Kasumi-1 (cell line): ENCODE measurements at regions not wholly inside any gene's neighbourhood (a gene's known extent, or its start where the extent isn't known, plus 50 kb on each side); places are given as distances from the start of the nearest gene placed in this dataset.
"Not testable (repeated sequence)": the region's sequence is repeated elsewhere in the genome, so short reads cannot be mapped to it uniquely, and the experiment has no call there.

ENCODE experiments used
- DNase-seq, 2 experiments: peaks; one replicate each; lab custom pipeline; 2025; lab: John Stamatoyannopoulos, UW

DNA sequence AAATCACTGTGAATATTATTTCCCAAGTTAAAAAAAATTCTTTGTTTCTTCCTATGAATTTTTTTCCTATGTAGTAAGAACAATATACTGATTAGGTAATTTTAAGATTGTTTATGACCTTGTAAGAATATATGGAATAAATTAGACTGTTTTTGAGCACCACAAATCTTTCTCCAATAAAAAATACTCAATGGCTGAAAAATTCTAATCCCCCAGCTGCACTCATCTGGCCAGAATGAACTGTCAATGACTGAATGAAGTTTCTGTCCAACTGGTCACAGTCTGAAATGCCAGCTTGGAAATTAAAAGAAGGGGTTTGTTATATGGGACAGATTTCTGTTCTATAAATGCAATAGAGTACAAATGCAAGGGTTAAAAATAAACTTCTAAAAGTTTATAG lies 569.5 kb upstream of the SEMA6A start:
- DNase-seq: no peak

DNA sequence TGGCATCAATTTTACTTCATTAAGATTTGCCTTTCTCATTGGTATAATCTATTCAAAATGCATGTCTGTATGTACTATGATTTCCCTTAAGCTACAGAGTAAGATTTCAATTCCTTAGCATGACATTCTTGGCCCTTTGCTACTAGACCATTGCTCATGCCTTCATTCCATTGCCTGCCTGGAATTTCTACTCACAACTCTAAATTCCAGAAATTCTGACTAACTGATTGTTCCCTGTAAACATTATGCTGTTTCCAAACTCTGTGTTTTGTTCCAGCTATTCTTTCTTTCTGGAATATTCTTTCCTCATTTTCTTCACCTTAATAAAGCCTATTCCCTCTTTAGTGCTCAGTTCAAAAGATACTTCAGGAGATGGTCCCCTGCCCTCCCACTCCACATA lies 568.8 kb upstream of the SEMA6A start:
- no peak for DNase-seq

DNA sequence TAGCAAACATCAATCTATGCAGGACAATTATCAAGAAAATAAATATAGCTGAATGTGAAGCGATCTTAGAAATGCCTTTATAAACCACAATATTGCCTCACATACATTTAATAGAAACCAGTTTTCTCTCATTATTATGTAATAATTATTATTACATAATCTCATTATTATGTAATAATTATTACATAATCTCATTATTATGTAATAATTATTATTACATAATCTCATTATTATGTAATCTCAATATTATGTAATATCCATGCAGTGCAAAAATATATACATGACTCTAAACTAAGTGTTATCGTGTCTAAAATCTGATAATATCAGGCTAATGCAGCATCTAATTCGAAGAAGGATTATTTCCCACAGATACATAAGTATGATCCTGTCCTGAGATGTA lies 563.9 kb upstream of the SEMA6A start:
- DNase-seq: no peak

DNA sequence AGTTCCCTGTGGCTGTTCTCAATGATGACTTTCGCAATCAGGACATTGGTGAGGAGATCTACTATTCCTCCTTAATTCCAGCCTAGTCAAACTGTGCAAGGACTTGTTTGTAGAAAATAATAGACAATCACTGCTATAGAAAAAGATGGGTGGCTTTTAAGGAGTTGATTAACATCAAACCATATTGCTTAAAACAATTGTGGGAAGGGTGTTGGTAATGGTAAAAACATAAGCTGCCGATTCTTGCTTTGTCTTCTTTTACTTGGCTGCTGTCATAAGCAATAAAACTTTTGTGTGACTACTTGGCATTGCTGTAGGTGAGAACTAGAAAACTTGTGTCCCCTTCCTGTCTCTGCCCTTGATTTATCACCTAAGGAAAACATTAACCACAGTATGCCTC lies 561.2 kb upstream of the SEMA6A start:
- no peak for DNase-seq

DNA sequence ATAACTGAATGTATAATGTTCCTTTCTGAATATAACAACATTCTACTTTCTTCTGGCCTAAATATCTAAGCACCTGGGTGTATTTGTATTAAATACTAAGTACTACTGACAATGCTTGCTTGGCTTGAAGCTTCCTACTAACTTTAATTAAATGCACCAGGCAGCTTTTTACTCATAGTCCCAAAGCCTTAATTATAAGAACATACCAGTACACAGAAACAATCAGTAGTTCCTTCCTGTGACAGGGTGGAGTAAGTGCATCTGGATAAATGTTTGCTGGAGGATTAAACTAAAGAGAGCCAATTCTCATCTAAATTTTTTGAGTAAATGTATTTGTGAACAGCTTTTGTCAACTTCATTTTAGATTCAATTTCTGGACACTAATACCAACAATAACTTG lies 558.6 kb upstream of the SEMA6A start:
- no peak for DNase-seq

DNA sequence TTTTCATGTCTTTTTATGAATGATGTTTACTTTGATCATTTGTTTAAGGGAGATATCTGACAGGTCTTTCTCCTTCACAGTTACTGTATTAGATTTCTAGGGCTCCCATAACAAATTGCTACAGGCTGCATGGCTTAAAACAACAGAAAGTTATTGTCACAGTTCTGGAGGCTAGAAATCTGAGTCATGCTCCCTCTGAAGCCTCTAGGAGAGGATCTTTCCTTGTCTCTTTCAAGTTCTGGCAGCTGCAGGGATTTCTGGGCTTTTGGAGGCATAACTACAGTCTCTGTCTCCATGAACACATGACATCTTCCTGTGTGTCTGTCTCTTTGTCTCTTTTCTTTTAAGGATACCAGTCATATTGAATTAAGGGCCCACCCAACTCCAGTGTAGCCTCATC lies 557.3 kb upstream of the SEMA6A start:
- DNase-seq: no peak

DNA sequence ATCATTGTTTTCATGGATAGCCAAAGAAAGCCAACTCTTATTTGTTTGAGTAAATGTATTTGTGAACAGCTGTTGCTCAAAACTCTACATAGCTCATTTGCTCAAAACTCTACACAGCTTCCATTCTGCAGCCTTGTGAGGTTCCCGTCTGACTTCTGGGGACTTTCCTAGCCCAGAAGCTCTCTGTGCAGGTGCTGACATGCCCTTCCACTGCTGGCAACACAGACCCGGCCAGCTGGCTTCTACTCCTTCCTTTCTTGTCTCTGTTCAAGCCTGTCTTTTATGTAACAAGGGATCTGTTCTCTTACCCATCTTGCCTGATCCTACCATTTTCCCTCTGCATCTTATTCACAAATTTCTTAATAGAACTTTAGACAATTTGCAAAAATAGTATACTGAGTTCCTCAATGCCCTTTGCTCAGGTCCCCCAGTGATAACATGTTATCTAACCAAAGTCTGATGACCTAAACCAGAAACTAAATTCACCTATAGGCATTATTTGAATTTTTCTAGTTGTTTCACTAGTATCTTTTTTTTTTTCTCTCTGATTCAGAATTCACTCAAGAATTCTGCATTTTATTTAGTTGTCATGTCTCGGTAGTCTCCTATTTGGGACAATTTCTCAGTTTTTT lies 556.5 kb upstream of the SEMA6A start:
- no peak for DNase-seq

DNA sequence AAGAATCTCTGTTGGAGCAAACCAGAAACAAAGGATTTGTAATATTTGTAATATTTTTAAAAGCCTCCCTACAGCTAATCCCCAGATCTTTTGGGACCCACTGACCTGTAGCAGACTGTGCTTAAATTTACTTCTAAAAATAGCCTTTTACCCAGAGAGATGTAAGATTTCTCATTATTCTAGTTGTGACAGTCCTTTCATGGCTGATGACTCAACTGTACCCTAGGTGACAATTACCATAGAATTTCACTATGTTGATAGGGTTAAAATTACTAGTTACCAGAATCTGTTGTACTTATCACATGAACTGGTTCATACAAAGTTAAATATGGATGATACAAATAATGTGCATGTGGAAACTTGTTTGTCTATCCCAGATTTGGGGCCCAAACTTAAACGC lies 543.9 kb upstream of the SEMA6A start:
- no peak for DNase-seq

DNA sequence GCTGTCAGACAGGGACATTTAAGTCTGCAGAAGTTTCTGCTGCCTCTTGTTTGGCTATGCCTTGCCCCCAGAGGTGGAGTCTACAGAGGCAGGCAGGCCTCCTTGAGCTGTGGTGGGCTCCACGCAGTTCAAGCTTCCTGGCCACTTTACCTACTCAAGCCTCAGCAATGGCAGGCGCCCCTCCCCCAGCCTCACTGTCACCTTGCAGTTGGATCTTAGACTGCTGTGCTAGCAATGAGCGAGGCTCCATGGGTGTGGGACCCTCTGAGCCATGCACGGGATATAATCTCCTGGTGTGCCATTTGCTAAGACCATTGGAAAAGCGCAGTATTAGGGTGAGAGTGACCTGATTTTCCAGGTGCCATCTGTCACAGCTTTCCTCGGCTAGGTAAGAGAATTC lies 542.7 kb upstream of the SEMA6A start:
- not testable (repeated sequence) for DNase-seq

DNA sequence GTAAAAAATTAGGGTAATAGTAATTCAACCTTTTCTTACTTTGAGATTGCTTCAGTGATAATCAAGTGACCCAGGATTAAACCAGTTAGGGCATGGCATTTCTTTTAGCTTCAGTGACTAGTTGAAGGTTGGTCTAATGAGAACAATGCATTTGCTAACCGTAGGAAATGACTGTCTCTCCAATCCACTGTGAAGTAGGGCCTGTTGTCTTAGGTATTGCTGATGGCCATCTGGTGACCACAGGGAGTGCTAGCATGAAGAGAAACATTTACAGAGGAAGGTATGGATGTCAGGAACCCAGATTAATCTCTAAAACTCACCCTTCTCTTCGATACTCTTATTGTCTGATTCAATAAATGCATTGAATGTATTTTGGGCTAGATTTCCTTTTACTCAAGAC lies 535.9 kb upstream of the SEMA6A start:
- no peak for DNase-seq

DNA sequence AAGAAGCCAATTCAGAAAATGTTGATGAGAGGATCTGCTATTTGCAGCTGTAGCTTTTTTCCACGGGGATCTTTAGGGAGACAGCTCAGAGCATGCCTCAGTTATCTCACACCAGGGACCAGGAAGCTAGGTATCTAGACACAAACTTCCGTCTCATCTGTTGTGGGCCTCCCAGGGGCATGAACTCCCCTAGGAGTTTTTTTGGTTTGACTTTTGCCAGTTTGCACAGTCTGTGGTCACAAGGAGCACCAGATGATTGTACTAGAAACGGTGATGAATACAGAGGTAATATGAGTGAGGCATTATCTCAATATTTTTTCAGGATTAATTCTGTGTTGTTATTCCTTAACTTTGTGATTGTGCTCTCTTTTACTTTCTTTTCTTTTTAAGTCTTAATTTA lies 533.2 kb upstream of the SEMA6A start:
- DNase-seq: no peak

DNA sequence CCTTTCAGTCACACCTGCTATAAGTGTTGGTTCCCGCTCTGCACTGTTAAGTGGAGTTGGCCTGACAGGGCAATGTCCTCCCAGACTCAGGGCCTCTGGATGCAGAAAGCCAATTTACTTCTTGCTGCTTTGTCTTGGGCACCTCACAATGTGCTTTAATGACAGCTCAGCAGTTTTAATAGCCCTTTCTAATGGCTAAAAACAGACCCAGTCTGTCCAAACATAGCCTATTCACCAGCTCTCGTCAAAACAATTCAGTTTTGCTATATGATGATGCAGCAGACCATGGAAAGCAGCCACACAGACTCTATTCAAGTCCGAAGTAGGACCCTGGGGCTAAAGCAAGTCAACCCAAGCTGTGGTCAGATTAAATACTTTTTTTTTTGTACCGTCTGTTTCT lies 529.1 kb upstream of the SEMA6A start:
- no peak for DNase-seq

DNA sequence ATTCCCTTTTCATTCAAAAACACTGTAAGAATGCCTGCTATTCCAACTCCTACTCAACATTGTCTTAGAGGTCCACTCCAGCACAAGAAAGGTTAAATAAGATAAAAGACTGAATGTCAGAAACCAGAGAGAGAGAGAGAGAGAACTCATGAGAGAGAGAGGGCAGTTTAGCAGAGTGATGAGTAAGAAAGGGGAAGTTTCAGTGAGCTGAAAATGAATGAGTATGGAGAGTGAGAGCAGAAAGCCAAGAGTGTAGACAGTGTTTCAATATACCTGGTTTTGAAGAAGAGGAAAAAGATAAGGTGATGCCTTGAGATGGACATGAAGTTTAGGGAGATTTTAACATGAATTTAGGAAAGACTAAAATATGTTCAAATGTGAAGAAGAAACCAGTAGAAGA lies 528.0 kb upstream of the SEMA6A start:
- DNase-seq: peak; percentile 33 to 45

DNA sequence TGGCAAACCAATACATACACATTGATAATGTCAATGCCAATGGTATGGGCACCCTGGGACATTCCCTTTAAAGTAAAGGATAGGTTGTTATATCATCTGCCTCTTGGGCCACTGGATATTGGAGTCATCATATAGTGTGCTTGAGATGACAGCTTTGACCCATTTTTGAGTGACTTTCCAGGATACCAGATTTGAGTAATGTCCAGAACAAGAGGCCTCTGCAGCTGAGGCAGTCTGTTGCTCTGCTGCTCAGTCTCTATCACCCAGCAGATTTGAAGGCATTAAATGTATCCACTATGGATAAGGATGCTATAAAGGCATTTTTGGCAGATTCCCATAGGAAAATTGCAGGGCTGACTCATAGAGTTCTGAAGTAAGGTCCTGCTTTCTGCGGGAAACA lies 525.6 kb upstream of the SEMA6A start:
- DNase-seq: no peak

DNA sequence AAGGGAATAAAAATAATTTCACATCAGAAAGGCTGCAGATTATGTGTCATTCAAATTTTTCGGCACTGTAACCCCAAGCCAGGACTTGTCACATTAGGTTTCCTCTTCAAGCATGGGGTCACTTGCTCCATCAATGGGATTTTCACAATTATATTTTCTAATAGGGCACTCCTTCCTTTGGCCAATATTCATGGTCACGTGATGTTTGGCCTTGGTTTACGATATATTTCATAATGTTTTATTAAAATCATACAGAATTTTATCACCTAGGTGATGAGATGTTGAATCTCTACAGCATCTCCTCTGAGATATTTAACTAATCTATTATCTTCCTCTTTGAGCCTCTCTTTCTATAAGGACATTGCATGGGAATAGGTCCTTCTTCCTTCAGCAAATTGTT lies 523.5 kb upstream of the SEMA6A start:
- no peak for DNase-seq

DNA sequence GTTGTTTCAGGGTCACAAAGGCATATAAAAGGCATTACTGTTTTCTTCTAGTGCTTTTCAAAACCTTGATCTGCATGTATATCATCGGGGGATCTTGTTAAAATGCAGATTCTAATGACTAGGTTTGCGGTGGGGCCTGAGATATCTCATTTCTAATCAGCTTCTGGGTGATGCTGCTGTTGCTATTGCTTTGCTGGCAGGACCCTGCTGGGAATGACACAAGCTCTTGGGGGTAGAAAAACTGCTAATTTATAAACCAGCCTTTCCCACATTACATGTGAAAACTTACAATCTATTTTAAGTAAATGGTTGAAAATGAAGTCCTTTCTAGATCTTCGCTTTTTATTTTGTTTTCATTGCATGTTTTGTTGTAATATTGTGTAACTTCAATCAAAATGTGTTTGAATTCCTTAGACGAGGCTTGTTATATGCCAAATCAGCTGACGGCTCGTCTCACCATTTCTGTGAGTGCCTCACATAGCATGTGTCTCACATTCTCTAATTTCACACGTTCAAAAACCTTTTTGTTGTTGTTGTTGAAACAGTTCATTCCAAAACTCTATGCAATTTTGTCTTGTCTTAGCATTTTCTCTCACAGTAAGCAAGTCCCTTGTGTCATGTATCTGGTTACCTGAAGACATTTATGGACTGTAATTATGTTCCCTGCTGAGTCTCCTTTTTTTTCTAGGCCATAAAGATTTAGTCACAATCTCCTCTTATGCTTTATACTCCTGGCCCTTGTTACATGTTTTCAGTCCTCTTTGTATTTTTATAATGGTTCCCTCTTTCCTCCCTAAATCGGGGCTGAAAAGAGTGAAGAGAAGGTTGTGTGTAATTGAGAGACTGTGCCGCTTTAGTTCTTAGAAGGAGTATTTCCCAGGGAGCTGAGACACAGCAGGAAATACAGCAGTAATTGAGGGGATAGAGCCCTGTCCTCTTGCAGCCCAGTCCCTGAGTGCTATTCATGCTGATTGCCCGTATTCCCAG lies 521.0 kb upstream of the SEMA6A start:
- DNase-seq: no peak

DNA sequence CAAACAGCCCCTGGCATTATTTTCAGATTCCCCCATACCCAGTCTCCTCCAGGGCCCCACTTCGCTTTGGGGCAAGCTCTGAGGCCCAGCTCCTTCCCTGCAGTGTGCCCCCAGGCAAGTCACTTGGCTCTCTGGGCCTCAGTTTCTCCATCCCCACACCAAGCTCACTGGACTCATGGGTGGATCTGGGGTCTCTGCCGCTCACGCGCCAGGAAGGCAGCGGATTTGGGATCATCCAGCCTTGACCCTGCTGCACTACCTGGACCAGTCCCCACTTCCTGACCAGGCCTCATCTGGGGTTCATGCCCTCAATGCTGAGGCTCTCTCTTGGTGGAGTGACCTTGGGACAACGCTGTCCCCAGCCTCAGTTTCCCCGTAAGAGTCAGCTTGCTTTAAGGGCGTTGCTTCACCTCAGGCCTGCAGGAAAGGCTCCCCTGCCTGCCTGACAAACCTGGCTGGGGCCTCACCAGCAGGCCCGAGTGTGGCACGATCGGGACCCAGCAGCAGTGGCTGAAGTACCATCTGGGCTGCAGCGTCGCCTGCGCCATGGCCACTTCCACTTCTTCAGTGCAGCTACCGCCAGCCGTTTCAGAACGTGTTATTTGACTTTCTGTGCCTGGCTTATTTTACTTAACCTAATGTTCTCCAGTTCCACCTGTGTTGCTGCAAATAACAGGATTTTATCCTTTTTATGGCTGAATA lies 519.6 kb upstream of the SEMA6A start:
- no peak for DNase-seq

DNA sequence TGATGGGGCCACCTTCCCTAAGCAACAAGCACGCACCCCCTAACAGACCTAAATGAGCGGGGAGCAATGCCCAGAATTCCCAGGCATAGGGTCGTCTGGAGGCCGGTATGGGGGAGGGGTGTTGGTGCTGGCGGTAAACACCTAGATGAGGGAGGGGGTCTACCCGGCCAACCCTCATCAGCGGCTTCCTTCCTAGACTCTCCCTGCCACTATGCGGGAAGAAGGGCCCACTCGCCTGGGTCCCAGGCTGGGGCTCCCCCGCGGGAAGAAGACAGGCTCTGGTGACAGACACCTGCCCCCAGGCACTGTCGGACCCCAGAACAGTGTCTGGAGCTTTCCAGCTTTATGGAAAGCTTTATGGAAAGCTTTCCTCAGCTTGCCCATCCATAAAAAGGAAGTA lies 519.0 kb upstream of the SEMA6A start:
- DNase-seq: no peak

DNA sequence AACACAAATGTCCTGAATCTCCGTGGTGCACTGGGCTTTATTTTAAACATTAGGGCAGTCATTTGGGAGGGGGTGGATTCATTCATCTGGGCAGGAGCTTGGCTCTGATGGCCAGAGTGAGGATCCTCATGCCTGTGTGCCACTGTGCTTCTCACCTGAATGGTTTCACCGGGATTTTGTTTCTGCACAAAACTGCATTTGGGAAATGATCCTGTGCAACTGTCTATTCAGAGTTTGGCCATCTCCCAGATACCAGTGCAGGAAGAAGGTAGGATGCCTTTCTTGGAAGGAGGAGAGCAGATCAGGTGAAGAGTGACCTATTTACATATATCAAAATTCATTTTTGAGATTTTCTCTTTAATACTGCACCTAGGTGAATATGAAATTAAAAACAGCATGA lies 514.4 kb upstream of the SEMA6A start:
- no peak for DNase-seq

DNA sequence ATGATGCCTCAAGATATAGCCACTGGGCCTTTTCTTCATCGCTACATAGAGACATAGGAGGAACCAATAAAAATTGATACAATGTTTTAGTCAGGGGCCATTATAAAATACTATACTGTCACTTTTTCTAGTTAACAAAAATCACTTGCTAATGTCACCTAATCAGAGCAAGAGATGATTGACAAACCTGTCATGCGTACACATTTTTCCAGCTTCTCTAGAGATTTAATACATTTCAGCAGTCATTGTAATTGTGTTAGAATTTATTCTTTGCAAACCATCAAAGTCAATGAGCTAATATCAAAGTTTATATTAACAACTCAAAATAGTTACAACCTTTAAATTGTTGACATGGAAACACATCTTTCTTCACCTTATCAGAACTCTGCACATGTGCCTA lies 513.6 kb upstream of the SEMA6A start:
- DNase-seq: no peak

DNA sequence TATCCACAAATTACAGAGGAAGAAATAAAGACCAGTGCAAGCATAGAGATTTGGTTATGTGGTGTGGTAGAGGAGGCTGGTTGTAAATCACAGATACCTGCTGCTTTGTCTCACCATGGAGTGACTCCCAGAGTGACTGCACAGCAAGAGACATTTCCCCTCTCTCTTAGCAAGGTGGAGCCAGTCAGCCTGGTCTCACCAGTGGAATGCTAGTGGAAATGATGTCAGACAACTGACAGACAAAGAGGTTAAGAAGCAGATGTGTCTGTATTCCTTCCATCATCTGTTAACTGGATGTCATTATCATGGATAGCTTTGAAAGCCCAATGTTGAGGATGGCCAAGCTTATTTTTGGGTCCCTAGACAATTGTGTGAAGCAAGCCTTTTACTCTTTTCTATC lies 509.4 kb upstream of the SEMA6A start:
- no peak for DNase-seq

DNA sequence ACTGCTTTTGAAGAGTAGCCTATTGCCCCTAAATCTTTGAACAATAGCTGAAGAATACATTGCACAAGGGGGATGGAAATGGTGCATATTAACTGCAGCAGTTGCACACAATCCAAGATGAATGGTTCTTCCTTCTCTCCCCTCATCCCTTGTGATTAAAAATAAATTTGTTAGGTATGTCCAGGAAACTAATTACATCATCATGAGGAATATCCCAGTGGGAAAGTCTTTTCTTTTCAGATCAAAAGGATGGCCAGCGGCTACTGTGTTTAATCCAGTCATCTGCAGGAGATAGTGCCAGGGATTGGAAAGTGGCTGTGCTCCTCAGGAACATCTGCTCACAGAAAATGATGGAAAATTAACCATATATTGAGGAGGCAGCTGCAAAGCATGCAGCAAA lies 508.4 kb upstream of the SEMA6A start:
- no peak for DNase-seq

DNA sequence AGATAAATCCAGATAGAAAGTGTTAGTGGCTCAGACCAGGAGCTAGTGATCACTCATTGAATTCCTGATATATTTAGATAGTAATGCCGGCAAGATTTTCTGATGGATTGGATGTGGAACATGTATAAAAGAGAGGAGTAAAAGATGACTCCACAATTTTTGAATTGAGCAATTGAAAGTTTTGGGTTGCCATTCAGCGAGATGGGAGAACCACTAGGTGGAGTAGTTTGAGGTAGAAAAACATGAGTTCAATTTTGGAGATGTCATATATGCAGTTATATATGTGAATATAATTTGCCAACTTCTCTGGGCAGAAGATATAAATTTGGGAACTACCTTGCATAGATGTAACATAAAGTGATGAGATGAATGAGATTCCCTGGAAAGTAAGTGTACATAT lies 502.5 kb upstream of the SEMA6A start:
- DNase-seq: peak; percentile 35 to 60
